GM12892 (cell line): ENCODE measurements at regions not wholly inside any gene's neighbourhood (a gene's known extent, or its start where the extent isn't known, plus 50 kb on each side); places are given as distances from the start of the nearest gene placed in this dataset.

Experiments
- DNase-seq: peaks from one replicate; pipeline ENCODE4 v3.0.0; 2011; ENCODE audit not compliant: insufficient read length
- FAIRE-seq: peaks from 2 replicates; lab custom pipeline; 2011; peaks lifted over from hg19 to GRCh38; lab: Jason Lieb, UNC
- POLR2A ChIP-seq: IDR thresholded peaks from 2 replicates; pipeline ENCODE4 v1.6.1; 2011; ENCODE audit warnings: low read depth, low read length, control low read depth
- POLR2AphosphoS5 ChIP-seq: IDR thresholded peaks from 2 replicates; pipeline ENCODE4 v1.6.1; 2011; ENCODE audit warnings: low read depth, low read length, control low read depth
- TAF1 ChIP-seq: IDR thresholded peaks from 2 replicates; pipeline ENCODE4 v1.6.1; 2011; ENCODE audit warnings: low read depth, mild to moderate bottlenecking, control low read depth, low read length, borderline replicate concordance

DNA sequence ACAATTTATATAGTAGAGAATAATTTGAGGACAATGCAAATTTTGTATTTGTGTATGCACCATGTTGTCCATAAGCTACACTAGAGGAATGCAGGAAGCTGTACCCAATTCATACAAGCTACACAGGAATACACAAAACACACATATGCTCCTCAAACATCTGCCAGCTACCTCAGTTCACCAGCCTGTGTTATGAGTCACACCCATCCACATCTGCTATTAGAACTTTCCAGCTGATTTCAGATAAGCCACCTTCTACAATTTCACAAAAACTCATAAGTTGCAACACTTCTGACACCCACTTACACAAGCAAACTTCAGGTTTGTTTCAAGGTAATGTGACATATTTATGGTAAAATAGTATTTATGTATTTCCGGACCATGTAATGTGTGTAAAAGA, 438.9 kb downstream of the SATB2 start:
- no peak for FAIRE-seq
- no peak for DNase-seq
- TF ChIP-seq TAF1 (no peak), POLR2A (no peak), POLR2AphosphoS5 (no peak)

GRCh38 chr2:199015072-199015471, 442.7 kb downstream of the SATB2 start:
- no peak for TF ChIP-seq POLR2AphosphoS5
- no peak for TF ChIP-seq TAF1
- no peak for TF ChIP-seq POLR2A
- DNase-seq: no peak
- no peak for FAIRE-seq

- DNase-seq (no peak), FAIRE-seq (no peak)
- TF ChIP-seq POLR2A (no peak), TAF1 (no peak), POLR2AphosphoS5 (no peak)
Measured at GRCh38 chr2:199014226-199014625, 443.5 kb downstream of the SATB2 start.

DNA sequence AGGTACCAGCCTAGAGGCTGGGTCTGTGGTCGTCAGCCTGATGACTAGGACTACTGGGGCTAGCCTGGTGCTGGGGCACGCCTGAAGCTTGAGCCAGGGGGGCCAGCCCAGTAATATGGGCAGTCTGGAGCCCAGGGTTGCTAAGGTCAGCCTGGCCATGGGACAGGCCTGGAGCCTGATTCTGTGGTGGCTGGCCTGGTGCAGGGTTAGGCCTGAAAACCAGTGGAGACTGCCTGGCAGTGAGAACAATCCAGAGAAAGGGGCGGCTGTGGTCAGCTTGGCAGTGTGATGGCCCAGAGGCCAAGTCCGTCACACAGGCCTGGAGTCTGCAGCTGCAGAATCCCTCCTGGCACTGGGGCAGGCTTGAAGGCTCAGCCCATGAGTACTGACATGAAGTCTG, 445.8 kb downstream of the SATB2 start:
- no peak for FAIRE-seq
- TF ChIP-seq POLR2AphosphoS5 (no peak), TAF1 (no peak), POLR2A (no peak)
- no peak for DNase-seq

DNA sequence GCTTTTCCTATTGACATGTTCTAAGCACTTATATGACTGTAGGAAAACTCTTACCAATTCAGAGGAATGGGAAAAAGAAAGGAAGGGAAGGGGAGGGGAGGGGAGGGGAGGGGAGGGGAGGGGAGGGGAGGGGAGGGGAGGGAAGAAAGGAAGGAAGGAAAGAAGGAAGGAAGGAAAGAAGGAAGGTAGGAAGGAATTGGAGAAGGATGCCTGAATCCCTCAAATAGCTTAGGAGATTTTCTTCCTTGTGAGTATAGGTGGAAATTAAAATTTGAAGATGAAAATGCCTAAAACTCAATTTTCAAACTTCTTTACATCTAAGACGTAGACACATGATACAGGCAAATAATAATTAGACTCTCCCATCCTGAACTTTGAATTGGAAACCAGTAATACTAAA, 463.1 kb downstream of the SATB2 start:
- TF ChIP-seq POLR2AphosphoS5 (no peak), POLR2A (no peak), TAF1 (no peak)
- FAIRE-seq (no peak), DNase-seq (no peak)

GRCh38 chr2:198991431-198991830, 466.3 kb downstream of the SATB2 start:
- TF ChIP-seq POLR2AphosphoS5: no peak
- TF ChIP-seq TAF1: no peak
- no peak for TF ChIP-seq POLR2A
- DNase-seq (no peak), FAIRE-seq (no peak)

GRCh38 chr2:198975779-198976178, 482.0 kb downstream of the SATB2 start:
- FAIRE-seq: no peak
- TF ChIP-seq TAF1 (no peak), POLR2A (no peak), POLR2AphosphoS5 (no peak)

DNA sequence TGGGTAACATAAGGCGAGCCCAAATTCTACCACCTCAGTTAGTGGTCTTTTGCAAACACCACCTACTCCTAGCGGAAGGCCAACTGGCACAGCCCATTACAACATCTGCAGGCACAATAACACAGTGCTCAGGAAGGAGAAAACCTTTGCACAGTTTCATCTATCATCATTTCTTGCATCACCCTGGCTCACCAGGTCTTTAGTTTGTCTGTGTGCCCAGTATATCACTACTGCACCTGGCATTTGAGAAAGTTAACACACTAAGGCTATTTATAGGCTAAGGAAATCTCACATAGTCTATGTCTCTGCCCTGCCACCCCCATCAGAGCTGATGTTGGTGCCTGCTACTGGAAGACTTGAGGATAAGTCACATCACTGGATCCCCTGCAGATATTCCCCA, 484.0 kb downstream of the SATB2 start:
- no peak for DNase-seq
- TF ChIP-seq TAF1: no peak
- TF ChIP-seq POLR2A: no peak
- TF ChIP-seq POLR2AphosphoS5: no peak
- FAIRE-seq: no peak

More at GRCh38 chr2:198975779-198976178, 482.0 kb downstream of the SATB2 start:
- no peak for DNase-seq

DNA sequence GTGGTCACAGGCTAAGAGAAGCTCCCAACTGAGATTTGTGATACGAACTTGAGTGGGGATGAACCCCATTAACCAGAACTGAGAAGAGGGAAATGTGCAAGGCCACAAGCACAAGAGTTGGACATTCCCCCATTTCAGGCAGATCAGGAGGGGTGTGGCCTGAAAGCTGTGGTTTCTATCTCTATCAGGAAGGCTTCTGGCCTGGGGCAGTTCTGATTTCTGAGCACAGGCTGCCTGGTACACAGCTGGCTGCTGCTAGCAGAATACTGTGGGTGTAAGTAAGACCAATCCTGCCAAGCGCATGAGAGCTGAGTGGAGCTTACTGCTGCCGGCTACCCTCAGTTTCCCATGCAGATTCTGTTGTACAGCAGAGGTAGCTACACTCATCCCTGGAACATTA, 484.6 kb downstream of the SATB2 start:
- no peak for FAIRE-seq
- TF ChIP-seq POLR2A (no peak), POLR2AphosphoS5 (no peak), TAF1 (no peak)
- no peak for DNase-seq

DNA sequence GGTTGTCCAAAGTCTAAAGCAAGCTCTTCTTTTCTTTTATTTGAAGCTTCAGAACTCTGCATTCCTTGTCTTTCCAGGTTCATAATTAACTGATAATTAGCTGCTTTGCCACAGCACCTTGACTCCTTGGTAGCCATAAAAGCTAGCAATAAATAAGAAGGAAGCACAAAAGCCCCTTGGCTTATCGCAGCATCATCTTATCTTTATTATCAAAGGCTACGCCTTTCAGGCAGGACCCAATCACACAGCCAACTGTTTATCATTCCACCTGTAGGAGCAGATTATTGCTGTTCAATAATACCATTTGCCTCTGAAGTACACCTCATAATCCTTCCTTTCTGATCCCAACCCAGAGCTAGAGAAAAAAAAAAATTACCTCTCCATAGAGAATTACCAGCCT, 489.2 kb downstream of the SATB2 start:
- TF ChIP-seq TAF1 (no peak), POLR2AphosphoS5 (no peak), POLR2A (no peak)
- DNase-seq (no peak), FAIRE-seq (no peak)

DNA sequence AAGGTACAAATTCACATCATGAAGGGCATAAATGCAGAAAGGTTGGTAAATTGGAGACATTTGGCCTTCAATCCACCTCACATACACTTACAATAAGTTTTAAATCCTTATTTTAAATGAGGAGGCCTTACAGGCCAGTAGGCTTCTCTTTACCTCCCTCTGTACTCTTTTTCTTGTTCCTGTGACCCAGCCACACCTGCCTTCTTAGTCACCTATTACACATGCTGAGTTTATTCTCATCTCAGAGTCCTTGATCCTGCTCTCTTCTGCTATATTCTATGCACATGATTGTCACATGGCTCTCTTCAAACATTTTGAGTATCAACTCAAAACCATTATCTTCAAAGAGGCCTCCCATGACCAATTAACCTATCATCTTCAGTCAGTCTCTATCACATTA, 491.5 kb downstream of the SATB2 start:
- FAIRE-seq (no peak), DNase-seq (no peak)
- TF ChIP-seq POLR2A: no peak
- no peak for TF ChIP-seq TAF1
- no peak for TF ChIP-seq POLR2AphosphoS5

DNA sequence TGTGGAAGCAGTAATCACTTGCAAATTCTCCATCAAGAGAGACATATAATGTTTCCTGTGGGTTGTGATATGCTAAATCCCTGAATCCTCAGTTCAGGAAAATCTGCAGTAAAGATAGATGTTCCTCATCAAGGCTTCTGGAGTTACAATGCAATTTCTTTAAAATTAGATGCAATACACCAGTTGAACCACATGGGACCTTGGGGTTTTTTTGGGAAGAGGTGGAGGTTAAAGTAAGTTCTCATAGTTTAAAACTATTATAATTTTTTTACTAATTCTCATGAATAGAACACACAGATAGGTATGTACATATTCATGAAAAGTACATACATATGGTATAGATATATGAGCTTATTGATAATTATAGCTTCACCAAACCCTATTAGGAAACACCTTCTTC, 496.2 kb downstream of the SATB2 start:
- TF ChIP-seq POLR2A (no peak), TAF1 (no peak), POLR2AphosphoS5 (no peak)
- no peak for FAIRE-seq
- no peak for DNase-seq

- DNase-seq (no peak), FAIRE-seq (no peak)
- TF ChIP-seq POLR2A (no peak), POLR2AphosphoS5 (no peak), TAF1 (no peak)
Measured at GRCh38 chr2:198957181-198957580, 500.6 kb downstream of the SATB2 start.

DNA sequence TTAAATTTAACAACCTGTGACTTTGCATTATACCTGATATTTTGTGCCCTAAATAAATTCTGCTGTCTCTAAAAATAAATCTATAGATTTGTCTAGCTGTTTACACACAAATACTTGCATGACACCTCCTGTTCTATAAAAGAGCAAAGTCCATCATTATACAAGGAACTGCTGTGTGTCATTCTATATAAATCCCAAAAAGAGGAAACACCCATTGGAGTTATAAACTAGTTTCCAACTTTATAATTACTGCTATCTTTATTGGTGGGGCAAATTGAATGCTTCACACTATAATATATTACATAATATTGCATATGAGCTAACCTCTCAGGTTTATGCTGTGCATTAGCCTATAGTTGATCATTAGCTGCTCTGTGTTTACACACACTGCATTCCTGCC, 504.4 kb downstream of the SATB2 start:
- FAIRE-seq: no peak
- no peak for TF ChIP-seq TAF1
- TF ChIP-seq POLR2A: no peak
- no peak for TF ChIP-seq POLR2AphosphoS5
- no peak for DNase-seq

GRCh38 chr2:198950803-198951202, 506.9 kb downstream of the SATB2 start:
- TF ChIP-seq POLR2A (no peak), POLR2AphosphoS5 (no peak), TAF1 (no peak)
- FAIRE-seq (no peak), DNase-seq (no peak)
